ENCODE measurements at regions not wholly inside any gene's neighbourhood (a gene's known extent, or its start where the extent isn't known, plus 50 kb on each side); places are given as distances from the start of the nearest gene placed in this dataset.

DNA sequence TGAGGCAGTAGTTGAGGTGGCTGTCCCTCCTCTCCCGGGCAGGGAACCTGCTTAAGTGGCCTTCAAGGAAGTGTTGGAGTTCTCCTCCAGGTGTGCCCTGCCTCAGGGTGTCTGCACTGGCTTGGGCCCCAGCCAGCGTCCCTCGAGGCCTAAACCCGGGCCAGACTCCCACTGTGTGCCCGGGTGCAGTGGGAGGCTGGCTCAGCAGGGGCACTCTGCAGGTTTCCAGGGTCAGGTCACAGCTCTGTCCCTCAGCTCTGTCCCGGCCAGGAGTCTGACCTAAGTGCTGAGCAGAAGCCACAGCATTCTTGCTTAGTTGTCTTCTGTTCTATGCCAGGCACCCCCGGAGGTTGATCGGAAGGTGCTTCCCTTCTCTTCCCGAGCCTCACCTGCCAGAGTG lies 69.0 kb upstream of the OTOS start:
- intact Hi-C loops (cut with DNase I), result no loop called here
- 75 to 83% (median 77%) methylated on average over 7 to 9 of the region's 9 CpGs for WGBS, 4 donors

DNA sequence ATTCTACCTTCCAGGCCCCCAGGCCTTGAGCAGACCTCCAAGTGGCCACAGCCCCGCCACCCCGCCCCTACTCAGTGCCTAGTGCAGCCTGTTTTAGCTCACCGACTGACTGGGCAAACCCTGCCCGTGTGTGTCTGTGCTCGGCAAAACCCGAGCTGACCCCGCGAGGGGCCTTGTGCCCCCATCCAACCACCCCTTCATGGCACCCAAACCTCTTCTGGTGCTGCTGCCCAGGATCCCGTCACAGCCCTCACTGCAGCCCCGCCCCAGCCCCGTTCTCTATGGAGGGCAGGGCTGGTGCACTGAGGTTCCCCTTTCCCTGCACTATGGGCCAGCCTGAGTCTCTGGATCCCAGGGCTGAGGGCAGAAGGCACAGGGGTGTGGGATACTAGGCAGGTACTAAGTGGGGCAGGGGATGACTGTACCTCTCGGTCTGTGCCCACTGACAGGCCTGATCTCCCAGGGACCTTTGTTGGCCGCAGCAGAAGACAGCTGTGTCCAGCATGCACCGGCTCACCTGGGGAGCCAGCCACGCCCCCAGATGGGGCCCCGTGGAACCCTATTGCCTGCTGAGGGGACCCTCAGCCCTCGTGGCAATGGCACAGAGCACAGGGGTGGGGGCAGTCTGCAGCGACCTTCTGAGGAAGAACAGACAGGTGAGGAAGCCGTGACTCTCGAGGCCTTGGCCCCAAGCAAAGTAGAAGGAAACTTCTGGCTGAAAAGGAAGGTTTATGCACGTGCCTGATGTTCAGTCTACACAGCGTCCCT lies 69.9 kb upstream of the OTOS start:
- Histone ChIP-seq H3K4me3 (no peak overlapping the region), H3K27me3 (peaks cover 0 to 2% (median 0%) of the 10 kb centered on the region in 9 donors), H3K4me1 (no peaks in the 10 kb centered on the region), H3K36me3 (no peaks in the 10 kb centered on the region), H3K9me3 (peaks cover 0 to 5% (median 0%) of the 10 kb centered on the region in 12 donors), H3K27ac (no peak overlapping the region)
- intact Hi-C loops (cut with DNase I), result no loop called here
- no peak for ATAC-seq
- DNase-seq, result peak in 1 of 5 donors; percentile 50
- TF ChIP-seq, protein P1, sequence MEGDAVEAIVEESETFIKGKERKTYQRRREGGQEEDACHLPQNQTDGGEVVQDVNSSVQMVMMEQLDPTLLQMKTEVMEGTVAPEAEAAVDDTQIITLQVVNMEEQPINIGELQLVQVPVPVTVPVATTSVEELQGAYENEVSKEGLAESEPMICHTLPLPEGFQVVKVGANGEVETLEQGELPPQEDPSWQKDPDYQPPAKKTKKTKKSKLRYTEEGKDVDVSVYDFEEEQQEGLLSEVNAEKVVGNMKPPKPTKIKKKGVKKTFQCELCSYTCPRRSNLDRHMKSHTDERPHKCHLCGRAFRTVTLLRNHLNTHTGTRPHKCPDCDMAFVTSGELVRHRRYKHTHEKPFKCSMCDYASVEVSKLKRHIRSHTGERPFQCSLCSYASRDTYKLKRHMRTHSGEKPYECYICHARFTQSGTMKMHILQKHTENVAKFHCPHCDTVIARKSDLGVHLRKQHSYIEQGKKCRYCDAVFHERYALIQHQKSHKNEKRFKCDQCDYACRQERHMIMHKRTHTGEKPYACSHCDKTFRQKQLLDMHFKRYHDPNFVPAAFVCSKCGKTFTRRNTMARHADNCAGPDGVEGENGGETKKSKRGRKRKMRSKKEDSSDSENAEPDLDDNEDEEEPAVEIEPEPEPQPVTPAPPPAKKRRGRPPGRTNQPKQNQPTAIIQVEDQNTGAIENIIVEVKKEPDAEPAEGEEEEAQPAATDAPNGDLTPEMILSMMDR (IDR thresholded peaks at IDR 0.05), result no peak
- no peak for TF ChIP-seq POLR2A (IDR thresholded peaks at IDR 0.05)
- WGBS, 4 donors, result 81 to 89% (median 85%) methylated on average over 22 of the region's 22 CpGs

More for the DNA sequence above, 69.0 kb upstream of the OTOS start:
- H3K4me3 ChIP-seq, result no peak overlapping the region
- DNase-seq (peak in 1 of 5 donors; percentile 44), ATAC-seq (no peak)
- H3K9me3 ChIP-seq, result peaks cover 0 to 5% (median 0%) of the 10 kb centered on the region in 12 donors
- H3K4me1 ChIP-seq, result peaks cover 0 to 2% (median 0%) of the 10 kb centered on the region in 12 donors
- TF ChIP-seq, protein P1 (IDR thresholded peaks at IDR 0.05), result no peak
- no peak for TF ChIP-seq POLR2A (IDR thresholded peaks at IDR 0.05)
- no peak overlapping the region for H3K27ac ChIP-seq
- peaks cover 0 to 2% (median 0%) of the 10 kb centered on the region in 9 donors for H3K27me3 ChIP-seq
- H3K36me3 ChIP-seq, result no peaks in the 10 kb centered on the region

DNA sequence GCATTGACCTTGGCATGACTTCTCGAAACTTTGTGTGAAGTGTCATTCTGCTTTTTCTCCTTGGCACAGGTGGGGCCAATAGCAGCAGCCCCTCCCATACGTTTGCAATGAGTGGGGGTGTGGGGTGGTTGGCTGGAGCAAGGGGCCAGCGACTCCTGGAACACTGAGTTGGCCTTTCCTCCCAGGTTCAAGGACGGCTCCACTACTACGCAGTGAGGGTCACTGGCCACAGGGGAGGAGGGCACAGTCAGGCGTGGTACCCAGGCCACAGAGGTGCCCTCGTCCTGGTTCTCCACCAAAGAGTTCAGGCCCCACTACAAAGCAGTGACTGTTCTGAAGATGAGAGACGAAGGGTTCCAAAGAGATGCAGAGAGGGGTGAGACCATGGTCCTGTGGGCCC lies 70.6 kb upstream of the OTOS start:
- intact Hi-C loops (cut with DNase I), result no loop called here
- 72 to 87% (median 82%) methylated on average over 6 to 8 of the region's 8 CpGs for WGBS, 4 donors
- TF ChIP-seq, protein P1 (IDR thresholded peaks at IDR 0.05), result no peak
- no peak for TF ChIP-seq POLR2A (IDR thresholded peaks at IDR 0.05)
- DNase-seq (peak in 2 of 5 donors; percentile 10 to 31), ATAC-seq (no peak)
- no peak overlapping the region for H3K27ac ChIP-seq
- no peaks in the 10 kb centered on the region for H3K4me1 ChIP-seq
- peaks cover 0 to 5% (median 0%) of the 10 kb centered on the region in 12 donors for H3K9me3 ChIP-seq
- peaks cover 0 to 2% (median 0%) of the 10 kb centered on the region in 9 donors for H3K27me3 ChIP-seq
- no peaks in the 10 kb centered on the region for H3K36me3 ChIP-seq
- no peak overlapping the region for H3K4me3 ChIP-seq

DNA sequence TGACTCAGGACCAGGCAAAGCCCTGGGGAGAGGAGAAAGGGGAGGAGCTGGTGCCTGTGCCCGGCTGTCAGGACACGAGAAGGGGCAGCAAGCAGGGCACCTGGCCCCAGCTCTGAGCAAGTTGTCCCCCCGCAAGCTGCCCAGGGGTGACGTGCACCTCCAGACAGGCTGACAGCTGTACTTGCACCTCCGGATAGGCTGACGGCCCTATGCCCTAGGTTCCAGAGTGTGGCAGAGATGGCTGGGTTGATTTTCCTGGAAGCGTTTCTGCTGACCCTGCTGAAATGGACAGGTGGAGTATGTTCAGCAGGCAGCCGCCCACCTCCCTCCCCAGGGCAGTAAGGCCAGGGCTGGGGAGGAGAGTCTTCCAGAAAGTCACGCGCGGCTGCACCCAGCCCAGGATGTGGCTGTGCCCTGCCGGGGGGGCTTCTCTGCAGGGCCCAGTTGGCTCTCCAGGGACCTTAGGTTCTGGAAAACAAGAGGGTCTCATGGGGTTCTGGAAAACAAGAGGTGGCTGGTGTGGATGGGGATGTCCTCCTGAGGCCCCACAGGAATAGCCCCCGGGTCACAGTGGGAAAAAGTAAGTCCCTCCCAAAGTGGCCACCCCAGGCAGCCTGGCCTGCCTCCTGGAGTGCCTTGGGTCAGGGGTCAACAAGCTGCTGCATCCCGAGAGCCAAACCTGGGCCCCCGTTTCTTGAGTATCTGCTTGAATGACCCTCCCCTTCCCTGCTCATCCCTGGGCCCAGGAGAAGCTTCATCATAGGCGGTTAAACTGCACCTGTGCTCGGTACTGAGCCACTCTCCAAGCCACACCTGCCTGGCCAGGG lies 71.4 kb upstream of the OTOS start:
- TF ChIP-seq, protein P1 (IDR thresholded peaks at IDR 0.05), result no peak
- TF ChIP-seq POLR2A (IDR thresholded peaks at IDR 0.05), result no peak
- no peak overlapping the region for H3K27ac ChIP-seq
- 79 to 83% (median 81%) methylated on average over 14 to 17 of the region's 17 CpGs for WGBS, 4 donors
- H3K9me3 ChIP-seq, result peaks cover 0 to under 1% (median 0%) of the 10 kb centered on the region in 12 donors
- intact Hi-C loops (cut with DNase I), result no loop called here
- no peak overlapping the region for H3K4me3 ChIP-seq
- no peaks in the 10 kb centered on the region for H3K4me1 ChIP-seq
- H3K36me3 ChIP-seq, result no peaks in the 10 kb centered on the region
- ATAC-seq (no peak), DNase-seq (peak in 2 of 5 donors; percentile 14 to 60)
- H3K27me3 ChIP-seq, result peaks cover 0 to 2% (median 0%) of the 10 kb centered on the region in 9 donors

All from heart left ventricle (tissue), 16 donors.